ENCODE measurements at regions not wholly inside any gene's neighbourhood (a gene's known extent, or its start where the extent isn't known, plus 50 kb on each side); places are given as distances from the start of the nearest gene placed in this dataset.

DNA sequence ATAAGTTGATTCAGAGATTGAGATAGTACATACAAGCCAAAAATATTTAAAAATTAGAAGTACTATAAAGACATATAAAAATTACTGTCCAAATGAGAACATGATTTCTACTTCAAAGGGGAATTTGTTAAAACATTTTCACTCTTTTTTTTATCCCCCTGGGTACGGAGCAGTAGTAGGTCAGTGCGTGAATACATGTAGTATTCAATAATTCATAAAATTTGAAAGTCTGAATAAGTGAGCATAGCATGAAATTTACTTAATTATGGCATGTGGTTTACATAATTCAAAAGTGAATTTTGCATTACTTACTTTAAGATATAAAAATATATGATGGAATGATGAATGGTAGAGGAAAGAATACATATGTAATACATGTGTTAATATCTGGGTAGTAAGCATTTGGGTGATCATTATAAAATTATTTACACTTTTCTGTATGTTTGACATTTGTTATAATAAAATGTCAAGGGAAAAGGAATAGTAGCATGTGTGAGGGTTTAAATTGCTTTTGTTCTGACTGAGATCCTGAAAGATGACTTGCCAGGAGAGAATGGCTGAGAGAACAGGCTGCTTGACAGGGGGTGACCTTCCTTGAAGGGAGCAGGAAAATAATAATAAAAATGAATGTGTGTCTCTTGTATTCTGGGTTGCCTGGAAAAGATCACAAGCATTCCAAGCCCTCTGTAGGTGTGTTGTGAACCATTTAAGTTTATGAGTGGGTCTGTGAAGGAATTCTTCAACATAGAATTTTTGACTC lies 1178.8 kb downstream of the ZPLD1 start:
- Mint-ChIP-seq H3K27me3 (no peaks in the 10 kb centered on the region), H3K4me1 (no peaks in the 10 kb centered on the region), H3K36me3 (no peaks in the 10 kb centered on the region), H3K27ac (no peak overlapping the region), H3K4me3 (no peak overlapping the region), H3K9me3 (no peaks in the 10 kb centered on the region)
- DNase-seq (no peak), ATAC-seq (ENCODE audit: low read depth) (no peak)
- POLR2A ChIA-PET, result no interaction called here

DNA sequence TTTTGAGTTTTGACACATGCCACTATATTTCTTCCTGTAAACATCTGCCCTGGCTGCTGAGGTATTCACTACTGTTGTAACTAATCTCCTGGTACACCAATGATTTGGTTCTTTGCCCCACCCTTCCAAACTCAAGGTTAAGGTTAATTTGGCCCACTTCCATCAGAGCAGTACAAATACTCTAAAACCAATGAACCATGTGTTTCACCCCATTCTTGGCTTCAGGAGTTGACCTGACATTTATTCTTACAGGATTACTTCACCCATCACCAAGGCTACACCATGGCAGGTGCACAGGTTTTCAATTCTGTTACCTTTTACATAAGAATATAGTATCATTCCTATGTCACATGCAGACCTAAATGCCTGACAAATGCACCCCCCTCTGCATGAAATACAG lies 1179.9 kb downstream of the ZPLD1 start:
- H3K27me3 Mint-ChIP-seq, result no peaks in the 10 kb centered on the region
- no peaks in the 10 kb centered on the region for H3K9me3 Mint-ChIP-seq
- no peak overlapping the region for H3K27ac Mint-ChIP-seq
- no peak overlapping the region for H3K4me3 Mint-ChIP-seq
- POLR2A ChIA-PET, result no interaction called here
- no peak for DNase-seq
- no peak for ATAC-seq (ENCODE audit: low read depth)
- no peaks in the 10 kb centered on the region for H3K36me3 Mint-ChIP-seq
- H3K4me1 Mint-ChIP-seq, result no peaks in the 10 kb centered on the region

- Mint-ChIP-seq H3K9me3 (peaks cover 4% of the 10 kb centered on the region), H3K4me1 (no peaks in the 10 kb centered on the region), H3K27ac (no peak overlapping the region), H3K36me3 (no peaks in the 10 kb centered on the region), H3K27me3 (no peaks in the 10 kb centered on the region), H3K4me3 (no peak overlapping the region)
- ATAC-seq (ENCODE audit: low read depth) (no peak), DNase-seq (no peak)
- POLR2A ChIA-PET, result no interaction called here
Observed at GRCh38 chr3:103617961-103618360, 1183.1 kb downstream of the ZPLD1 start.

- H3K4me1 Mint-ChIP-seq, result no peaks in the 10 kb centered on the region
- no peak overlapping the region for H3K27ac Mint-ChIP-seq
- H3K36me3 Mint-ChIP-seq, result no peaks in the 10 kb centered on the region
- no peak for DNase-seq
- H3K9me3 Mint-ChIP-seq, result peaks cover 4% of the 10 kb centered on the region
- POLR2A ChIA-PET, result no interaction called here
- no peak overlapping the region for H3K4me3 Mint-ChIP-seq
- H3K27me3 Mint-ChIP-seq, result no peaks in the 10 kb centered on the region
- ATAC-seq (ENCODE audit: low read depth), result no peak
Observed at GRCh38 chr3:103624271-103624670, 1189.5 kb downstream of the ZPLD1 start.

DNA sequence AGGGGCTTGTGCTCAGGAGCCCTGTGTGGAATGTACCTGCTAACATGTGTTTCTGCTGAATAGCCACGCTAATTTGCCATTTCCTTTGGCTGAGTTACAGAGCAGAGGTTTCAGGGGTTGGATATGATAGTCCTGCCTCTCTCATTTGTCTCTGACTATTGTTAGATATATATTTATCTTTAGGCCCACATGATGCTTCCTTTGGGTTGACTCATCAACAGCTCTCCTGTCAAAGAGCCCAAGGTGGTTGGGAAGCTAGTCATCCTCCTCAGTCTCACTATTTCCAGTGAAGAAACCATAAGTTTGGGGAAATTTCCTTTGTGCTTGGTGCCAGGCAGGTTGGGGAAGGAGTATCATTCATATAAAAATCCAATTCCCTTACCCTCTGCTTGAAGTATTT lies 1194.6 kb downstream of the ZPLD1 start:
- Mint-ChIP-seq H3K27me3 (no peaks in the 10 kb centered on the region), H3K4me1 (no peaks in the 10 kb centered on the region), H3K27ac (no peak overlapping the region), H3K9me3 (peaks cover 9% of the 10 kb centered on the region), H3K36me3 (no peaks in the 10 kb centered on the region), H3K4me3 (no peak overlapping the region)
- DNase-seq, result no peak
- ATAC-seq (ENCODE audit: low read depth), result no peak
- POLR2A ChIA-PET, result no interaction called here

DNA sequence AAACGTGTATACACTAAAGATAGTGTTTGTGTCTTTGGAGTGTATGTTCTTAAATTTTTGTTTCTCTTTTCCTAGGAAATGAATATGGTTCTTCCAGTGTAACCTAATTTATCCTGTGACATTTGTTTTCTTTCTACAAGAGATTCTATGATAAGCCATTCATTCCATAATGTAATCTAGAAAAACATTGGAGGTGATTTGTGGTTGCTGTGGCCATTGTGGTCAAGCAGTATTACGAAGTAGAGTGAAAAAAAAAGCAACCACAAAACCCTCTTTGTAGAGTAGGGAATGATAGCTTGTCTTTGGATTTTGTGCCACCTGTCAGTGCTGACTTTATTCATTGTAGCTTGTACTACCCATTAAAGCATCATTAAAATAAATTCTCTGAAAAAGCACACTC lies 1209.6 kb downstream of the ZPLD1 start:
- no peaks in the 10 kb centered on the region for H3K4me1 Mint-ChIP-seq
- H3K27ac Mint-ChIP-seq, result no peak overlapping the region
- H3K27me3 Mint-ChIP-seq, result no peaks in the 10 kb centered on the region
- POLR2A ChIA-PET, result no interaction called here
- H3K9me3 Mint-ChIP-seq, result no peaks in the 10 kb centered on the region
- DNase-seq (no peak), ATAC-seq (ENCODE audit: low read depth) (no peak)
- H3K4me3 Mint-ChIP-seq, result no peak overlapping the region
- H3K36me3 Mint-ChIP-seq, result no peaks in the 10 kb centered on the region

GRCh38 chr3:103653996-103654395 lies 1219.2 kb downstream of the ZPLD1 start:
- no peak for DNase-seq
- ATAC-seq (ENCODE audit: low read depth), result no peak
- Mint-ChIP-seq H3K27me3 (no peaks in the 10 kb centered on the region), H3K4me1 (no peaks in the 10 kb centered on the region), H3K9me3 (peaks cover 1% of the 10 kb centered on the region), H3K27ac (no peak overlapping the region), H3K36me3 (no peaks in the 10 kb centered on the region), H3K4me3 (no peak overlapping the region)
- POLR2A ChIA-PET, result no interaction called here

GRCh38 chr3:103657756-103658155 lies 1222.9 kb downstream of the ZPLD1 start:
- H3K9me3 Mint-ChIP-seq, result peaks cover 1% of the 10 kb centered on the region
- POLR2A ChIA-PET, result no interaction called here
- ATAC-seq (ENCODE audit: low read depth) (no peak), DNase-seq (no peak)
- no peaks in the 10 kb centered on the region for H3K36me3 Mint-ChIP-seq
- no peak overlapping the region for H3K4me3 Mint-ChIP-seq
- H3K27ac Mint-ChIP-seq, result no peak overlapping the region
- H3K27me3 Mint-ChIP-seq, result no peaks in the 10 kb centered on the region
- no peaks in the 10 kb centered on the region for H3K4me1 Mint-ChIP-seq

DNA sequence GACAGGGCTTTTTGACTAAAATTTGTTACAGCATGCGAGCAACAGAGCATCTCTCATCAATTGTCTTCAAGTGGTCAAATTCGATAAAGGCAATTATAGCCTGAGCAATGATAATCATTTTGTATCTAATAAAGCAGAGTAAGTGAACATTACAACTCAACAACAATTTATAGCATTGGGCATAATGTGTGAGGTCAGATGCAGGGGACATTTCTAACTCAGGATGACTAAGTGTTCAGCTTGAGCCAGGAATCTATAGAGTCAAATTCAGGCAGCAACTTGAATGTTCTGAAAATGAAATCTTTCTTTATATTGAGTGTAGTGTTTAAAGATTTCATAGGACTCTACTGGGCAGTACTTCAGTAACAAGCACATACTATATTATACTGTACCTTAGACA lies 1226.0 kb downstream of the ZPLD1 start:
- Mint-ChIP-seq H3K27me3 (no peaks in the 10 kb centered on the region), H3K9me3 (peaks cover 1% of the 10 kb centered on the region), H3K4me1 (no peaks in the 10 kb centered on the region), H3K4me3 (no peak overlapping the region), H3K36me3 (no peaks in the 10 kb centered on the region), H3K27ac (no peak overlapping the region)
- DNase-seq, result no peak
- POLR2A ChIA-PET, result no interaction called here
- no peak for ATAC-seq (ENCODE audit: low read depth)

- Mint-ChIP-seq H3K36me3 (no peaks in the 10 kb centered on the region), H3K4me1 (no peaks in the 10 kb centered on the region), H3K9me3 (no peaks in the 10 kb centered on the region), H3K27me3 (no peaks in the 10 kb centered on the region), H3K27ac (no peak overlapping the region), H3K4me3 (no peak overlapping the region)
- POLR2A ChIA-PET, result no interaction called here
- DNase-seq (no peak), ATAC-seq (ENCODE audit: low read depth) (no peak)
Observed at GRCh38 chr3:103662591-103662990, 1227.8 kb downstream of the ZPLD1 start.

- no peaks in the 10 kb centered on the region for H3K27me3 Mint-ChIP-seq
- ATAC-seq (ENCODE audit: low read depth), result no peak
- H3K4me3 Mint-ChIP-seq, result no peak overlapping the region
- no peaks in the 10 kb centered on the region for H3K9me3 Mint-ChIP-seq
- no peaks in the 10 kb centered on the region for H3K36me3 Mint-ChIP-seq
- no peak overlapping the region for H3K27ac Mint-ChIP-seq
- DNase-seq, result no peak
- no peaks in the 10 kb centered on the region for H3K4me1 Mint-ChIP-seq
- POLR2A ChIA-PET, result no interaction called here
Observed at GRCh38 chr3:103672346-103672745, 1237.5 kb downstream of the ZPLD1 start.

DNA sequence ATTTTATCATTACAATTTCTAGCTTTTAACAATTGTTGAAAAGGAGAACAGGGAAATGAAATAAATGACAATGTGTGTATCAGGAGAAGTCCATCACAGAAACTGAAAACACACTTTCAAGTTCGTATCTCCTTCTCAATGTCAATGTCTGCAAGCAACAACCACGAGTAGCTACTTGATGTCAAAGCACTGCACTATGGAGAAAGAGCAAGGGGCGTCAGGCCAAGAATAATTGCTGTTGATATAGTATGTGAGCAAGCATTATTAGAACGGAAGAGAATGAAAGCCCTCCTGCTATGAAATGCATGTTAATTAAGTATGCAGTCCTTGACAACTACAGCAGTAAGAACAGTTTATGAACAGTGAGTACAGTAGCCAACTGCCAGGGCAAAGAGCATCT lies 1250.1 kb downstream of the ZPLD1 start:
- DNase-seq (no peak), ATAC-seq (ENCODE audit: low read depth) (no peak)
- POLR2A ChIA-PET, result no interaction called here
- Mint-ChIP-seq H3K9me3 (peaks cover 2% of the 10 kb centered on the region), H3K27me3 (no peaks in the 10 kb centered on the region), H3K27ac (no peak overlapping the region), H3K4me3 (no peak overlapping the region), H3K36me3 (no peaks in the 10 kb centered on the region), H3K4me1 (no peaks in the 10 kb centered on the region)

GRCh38 chr3:103685939-103686338 lies 1251.1 kb downstream of the ZPLD1 start:
- ATAC-seq (ENCODE audit: low read depth) (no peak), DNase-seq (no peak)
- Mint-ChIP-seq H3K4me1 (no peaks in the 10 kb centered on the region), H3K9me3 (peaks cover 2% of the 10 kb centered on the region), H3K27ac (no peak overlapping the region), H3K4me3 (no peak overlapping the region), H3K27me3 (no peaks in the 10 kb centered on the region), H3K36me3 (no peaks in the 10 kb centered on the region)
- POLR2A ChIA-PET, result no interaction called here

- ATAC-seq (ENCODE audit: low read depth) (no peak), DNase-seq (no peak)
- Mint-ChIP-seq H3K4me1 (no peaks in the 10 kb centered on the region), H3K36me3 (no peaks in the 10 kb centered on the region), H3K4me3 (no peak overlapping the region), H3K27ac (no peak overlapping the region), H3K9me3 (peaks cover 8% of the 10 kb centered on the region), H3K27me3 (no peaks in the 10 kb centered on the region)
- POLR2A ChIA-PET, result no interaction called here
Observed at GRCh38 chr3:103690536-103690935, 1255.7 kb downstream of the ZPLD1 start.

- H3K4me1 Mint-ChIP-seq, result no peaks in the 10 kb centered on the region
- H3K27me3 Mint-ChIP-seq, result no peaks in the 10 kb centered on the region
- H3K9me3 Mint-ChIP-seq, result peaks cover 8% of the 10 kb centered on the region
- no peak for ATAC-seq (ENCODE audit: low read depth)
- no peak overlapping the region for H3K4me3 Mint-ChIP-seq
- no peak overlapping the region for H3K27ac Mint-ChIP-seq
- POLR2A ChIA-PET, result no interaction called here
- no peak for DNase-seq
- no peaks in the 10 kb centered on the region for H3K36me3 Mint-ChIP-seq
Observed at GRCh38 chr3:103693831-103694230, 1259.0 kb downstream of the ZPLD1 start.

All from activated naive CD8-positive, alpha-beta T cell treated with anti-CD3 and anti-CD28 coated beads, Interleukin-2, amount 10 ng/mL, durations not matched to agents 7 days and 5 days (primary cell).